ENCODE measurements at regions not wholly inside any gene's neighbourhood (a gene's known extent, or its start where the extent isn't known, plus 50 kb on each side); places are given as distances from the start of the nearest gene placed in this dataset.

DNA sequence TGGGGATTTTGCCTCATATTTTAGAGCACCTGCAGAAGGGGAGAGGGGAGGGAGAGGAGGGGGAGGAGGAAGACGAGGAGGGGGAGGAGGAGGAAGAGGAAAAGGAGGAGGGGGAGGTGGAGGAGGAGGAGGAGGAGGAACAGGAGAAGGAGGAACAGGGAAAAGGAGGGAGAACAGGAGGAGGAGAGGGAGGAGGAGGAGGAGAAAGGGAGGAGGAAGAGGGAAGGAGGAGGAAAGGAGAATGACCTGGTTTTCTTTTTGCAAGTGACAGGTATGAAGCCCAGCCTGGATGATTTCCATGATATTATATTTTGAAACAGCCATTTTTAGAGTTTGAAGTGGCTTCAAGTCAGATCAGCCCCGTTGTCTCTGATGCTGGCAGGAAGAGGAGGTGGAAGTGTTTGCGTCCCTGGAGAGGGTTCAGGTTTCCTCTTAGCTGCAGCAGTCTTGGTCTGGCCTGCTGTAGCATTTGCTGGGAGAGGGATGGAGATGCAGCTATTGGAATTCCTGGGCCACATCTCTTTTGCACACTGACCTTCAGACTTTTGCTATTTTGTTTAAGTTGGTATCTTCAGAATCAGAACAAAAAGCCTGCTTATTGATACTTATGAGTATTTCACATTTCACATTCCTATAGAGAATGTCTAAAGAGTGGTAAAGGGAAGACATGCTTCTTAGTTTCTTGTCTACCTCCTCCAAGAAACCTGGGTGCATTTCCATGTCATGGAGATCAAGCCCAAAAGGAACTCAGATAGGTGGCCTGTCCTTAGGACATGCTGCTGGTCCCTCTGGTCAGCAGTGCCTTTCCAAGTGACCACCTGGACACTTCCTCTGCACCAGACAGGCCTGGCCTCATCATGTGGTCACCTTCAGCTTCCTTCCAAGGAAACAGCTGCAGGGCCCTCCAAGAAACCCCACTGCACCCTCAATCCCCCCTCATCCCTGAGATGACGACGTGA, 54.3 kb upstream of the IYD start:
- Mint-ChIP-seq H3K9me3 (no peaks in the 10 kb centered on the region), H3K4me3 (no peak overlapping the region), H3K27me3 (no peaks in the 10 kb centered on the region), H3K36me3 (ENCODE audit: low read depth) (no peaks in the 10 kb centered on the region), H3K4me1 (ENCODE audit: low read depth) (no peaks in the 10 kb centered on the region), H3K27ac (no peak overlapping the region)
- Histone ChIP-seq H3K27ac (ENCODE audit: low read depth in 1 of 2, low read length in 2 of 2) (no peak overlapping the region), H3K4me3 (ENCODE audit: low read length) (no peak overlapping the region), H3K36me3 (ENCODE audit: insufficient read depth, low read length) (no peaks in the 10 kb centered on the region), H3K27me3 (ENCODE audit: control insufficient read depth in 1 of 2, insufficient read depth in 2 of 2, low read length in 2 of 2) (no peaks in the 10 kb centered on the region), H3K4me1 (ENCODE audit: insufficient read depth, low read length) (peaks cover 18% of the 10 kb centered on the region), H3K9me3 (ENCODE audit: control insufficient read depth in 1 of 2, insufficient read depth in 1 of 2, low read length in 2 of 2) (peaks cover 0 to 9% of the 10 kb centered on the region in 2 experiments)
- POLR2A ChIA-PET: no interaction called here
- intact Hi-C loops (cut with DNase I, micrococcal nuclease): no loop called here
- CTCF ChIA-PET: no interaction called here
- no peak for DNase-seq
- TF ChIP-seq, protein P1, sequence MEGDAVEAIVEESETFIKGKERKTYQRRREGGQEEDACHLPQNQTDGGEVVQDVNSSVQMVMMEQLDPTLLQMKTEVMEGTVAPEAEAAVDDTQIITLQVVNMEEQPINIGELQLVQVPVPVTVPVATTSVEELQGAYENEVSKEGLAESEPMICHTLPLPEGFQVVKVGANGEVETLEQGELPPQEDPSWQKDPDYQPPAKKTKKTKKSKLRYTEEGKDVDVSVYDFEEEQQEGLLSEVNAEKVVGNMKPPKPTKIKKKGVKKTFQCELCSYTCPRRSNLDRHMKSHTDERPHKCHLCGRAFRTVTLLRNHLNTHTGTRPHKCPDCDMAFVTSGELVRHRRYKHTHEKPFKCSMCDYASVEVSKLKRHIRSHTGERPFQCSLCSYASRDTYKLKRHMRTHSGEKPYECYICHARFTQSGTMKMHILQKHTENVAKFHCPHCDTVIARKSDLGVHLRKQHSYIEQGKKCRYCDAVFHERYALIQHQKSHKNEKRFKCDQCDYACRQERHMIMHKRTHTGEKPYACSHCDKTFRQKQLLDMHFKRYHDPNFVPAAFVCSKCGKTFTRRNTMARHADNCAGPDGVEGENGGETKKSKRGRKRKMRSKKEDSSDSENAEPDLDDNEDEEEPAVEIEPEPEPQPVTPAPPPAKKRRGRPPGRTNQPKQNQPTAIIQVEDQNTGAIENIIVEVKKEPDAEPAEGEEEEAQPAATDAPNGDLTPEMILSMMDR (IDR thresholded peaks at IDR 0.05): no peak
- ATAC-seq (ENCODE audit: poor library complexity): no peak

GRCh38 chr6:150315626-150316025, 53.2 kb upstream of the IYD start:
- ATAC-seq (ENCODE audit: poor library complexity): no peak
- TF ChIP-seq, protein P1 (IDR thresholded peaks at IDR 0.05): no peak
- ChIA-PET CTCF (no interaction called here), POLR2A (no interaction called here)
- Histone ChIP-seq H3K9me3 (ENCODE audit: control insufficient read depth in 1 of 2, insufficient read depth in 1 of 2, low read length in 2 of 2) (peaks cover 0 to 9% of the 10 kb centered on the region in 2 experiments), H3K4me3 (ENCODE audit: low read length) (no peak overlapping the region), H3K27ac (ENCODE audit: low read depth in 1 of 2, low read length in 2 of 2) (no peak overlapping the region), H3K36me3 (ENCODE audit: insufficient read depth, low read length) (no peaks in the 10 kb centered on the region), H3K27me3 (ENCODE audit: control insufficient read depth in 1 of 2, insufficient read depth in 2 of 2, low read length in 2 of 2) (no peaks in the 10 kb centered on the region), H3K4me1 (ENCODE audit: insufficient read depth, low read length) (peaks cover 10% of the 10 kb centered on the region)
- intact Hi-C loops (cut with DNase I, micrococcal nuclease): no loop called here
- H3K27me3 Mint-ChIP-seq: no peaks in the 10 kb centered on the region
- H3K4me3 Mint-ChIP-seq: no peak overlapping the region
- H3K27ac Mint-ChIP-seq: no peak overlapping the region
- no peaks in the 10 kb centered on the region for H3K36me3 Mint-ChIP-seq (ENCODE audit: low read depth)
- no peaks in the 10 kb centered on the region for H3K9me3 Mint-ChIP-seq
- no peaks in the 10 kb centered on the region for H3K4me1 Mint-ChIP-seq (ENCODE audit: low read depth)
- no peak for DNase-seq

GRCh38 chr6:150316936-150317335, 51.9 kb upstream of the IYD start:
- Mint-ChIP-seq H3K9me3 (no peaks in the 10 kb centered on the region), H3K27ac (no peak overlapping the region), H3K27me3 (no peaks in the 10 kb centered on the region), H3K4me3 (no peak overlapping the region), H3K4me1 (ENCODE audit: low read depth) (no peaks in the 10 kb centered on the region), H3K36me3 (ENCODE audit: low read depth) (no peaks in the 10 kb centered on the region)
- no peak overlapping the region for H3K27ac ChIP-seq (ENCODE audit: low read depth in 1 of 2, low read length in 2 of 2)
- ChIA-PET POLR2A (no interaction called here), CTCF (no interaction called here)
- intact Hi-C loops (cut with DNase I, micrococcal nuclease): no loop called here
- no peak overlapping the region for H3K4me3 ChIP-seq (ENCODE audit: low read length)
- H3K27me3 ChIP-seq (ENCODE audit: control insufficient read depth in 1 of 2, insufficient read depth in 2 of 2, low read length in 2 of 2): no peaks in the 10 kb centered on the region
- H3K9me3 ChIP-seq (ENCODE audit: control insufficient read depth in 1 of 2, insufficient read depth in 1 of 2, low read length in 2 of 2): peaks cover 0 to 9% of the 10 kb centered on the region in 2 experiments
- TF ChIP-seq, protein P1 (IDR thresholded peaks at IDR 0.05): no peak
- no peaks in the 10 kb centered on the region for H3K36me3 ChIP-seq (ENCODE audit: insufficient read depth, low read length)
- ATAC-seq (ENCODE audit: poor library complexity) (no peak), DNase-seq (no peak)
- peaks cover 10% of the 10 kb centered on the region for H3K4me1 ChIP-seq (ENCODE audit: insufficient read depth, low read length)
